Parathyroid adenoma (tissue), 2 donors: ENCODE measurements at regions not wholly inside any gene's neighbourhood (a gene's known extent, or its start where the extent isn't known, plus 50 kb on each side); places are given as distances from the start of the nearest gene placed in this dataset.

Source experiments
- H2AFZ ChIP-seq: fragments of 300-600 bp; sonication (generic); one replicate; pipeline ENCODE4 v1.7.0; 2017; ENCODE audit warnings: antibody characterized with exemption, mild to moderate bottlenecking
- H3K27ac ChIP-seq: fragments of 300-600 bp; sonication (generic); one replicate; pipeline ENCODE4 v1.7.0; 2017
- H3K27me3 ChIP-seq: fragments of 300-600 bp; sonication (generic); one replicate; pipeline ENCODE4 v1.7.0; 2017; ENCODE audit warnings: low read length; ENCODE audit not compliant: control insufficient read depth, insufficient read depth
- H3K36me3 ChIP-seq: fragments of 300-600 bp; sonication (generic); one replicate; pipeline ENCODE4 v1.7.0; 2017; ENCODE audit warnings: low read length; ENCODE audit not compliant: control insufficient read depth, insufficient read depth
- H3K4me1 ChIP-seq: fragments of 300-600 bp; sonication (generic); one replicate; pipeline ENCODE4 v1.7.0; 2017; ENCODE audit warnings: control low read depth
- H3K4me2 ChIP-seq: fragments of 300-600 bp; sonication (generic); one replicate; pipeline ENCODE4 v1.7.0; 2017; ENCODE audit warnings: low read length
- H3K4me3 ChIP-seq: fragments of 300-600 bp; sonication (generic); one replicate; pipeline ENCODE4 v1.7.0; 2017; ENCODE audit warnings: low read depth, low read length
- H3K79me2 ChIP-seq: fragments of 300-600 bp; sonication (generic); one replicate; pipeline ENCODE4 v1.7.0; 2017; ENCODE audit warnings: control low read depth
- H3K9ac ChIP-seq: fragments of 300-600 bp; sonication (generic); one replicate; pipeline ENCODE4 v1.7.0; 2017; ENCODE audit warnings: mild to moderate bottlenecking
- H3K9me3 ChIP-seq: fragments of 300-600 bp; sonication (generic); one replicate; pipeline ENCODE4 v1.7.0; 2017; ENCODE audit warnings: low read length; ENCODE audit not compliant: control insufficient read depth
- TF ChIP-seq, protein P1 (sequence below): fragments of 300-600 bp; sonication (generic); IDR thresholded peaks from one replicate; pipeline ENCODE4 v1.7.0; 2017; ENCODE audit warnings: antibody characterized with exemption, mild to moderate bottlenecking
- donor health status: primary hyperparathyroidism.

DNA sequence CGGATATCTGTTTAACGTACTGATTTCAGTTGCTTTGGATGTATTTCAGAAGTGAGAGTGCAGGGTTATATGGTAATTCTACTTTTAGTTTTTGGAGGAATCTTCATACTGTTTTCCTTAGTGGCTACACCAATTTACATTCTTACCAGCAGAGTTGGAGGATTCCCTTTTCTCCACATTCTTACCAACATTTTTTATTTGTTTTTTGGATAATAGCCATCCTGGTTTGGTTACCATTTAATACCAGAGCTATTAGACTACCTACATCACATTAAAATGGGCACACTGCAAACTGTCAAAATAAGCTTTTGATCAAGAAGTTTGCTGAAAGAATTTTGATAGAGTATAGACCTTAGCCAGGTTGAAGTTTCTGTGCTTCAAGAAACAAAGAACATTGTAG lies 217.2 kb upstream of the CFAP20DC start:
- no peak overlapping the region for H2AFZ ChIP-seq
- no peak overlapping the region for H3K4me2 ChIP-seq

DNA sequence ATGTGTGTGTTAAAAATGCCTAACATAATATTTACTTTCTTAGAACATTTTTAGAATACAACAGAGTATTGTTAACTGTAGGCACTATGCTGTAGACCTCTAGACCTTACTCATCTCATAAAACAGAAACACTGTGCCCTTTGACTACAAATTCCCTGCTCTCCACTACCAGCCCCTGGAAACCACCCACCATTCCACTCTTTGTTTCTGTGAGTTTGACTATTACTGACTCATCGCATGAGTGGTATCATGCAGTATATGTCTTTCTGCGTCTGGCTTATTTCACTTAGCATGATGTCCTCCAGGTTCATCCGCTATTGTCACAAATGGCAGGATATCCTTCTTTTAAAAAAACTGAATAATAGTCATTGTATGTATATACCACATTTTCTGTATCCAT lies 216.7 kb upstream of the CFAP20DC start:
- no peaks in the 10 kb centered on the region for H3K27me3 ChIP-seq
- H3K4me2 ChIP-seq, result no peak overlapping the region
- H3K9me3 ChIP-seq, result no peaks in the 10 kb centered on the region
- H3K4me3 ChIP-seq, result no peak overlapping the region
- no peaks in the 10 kb centered on the region for H3K36me3 ChIP-seq
- no peaks in the 10 kb centered on the region for H3K4me1 ChIP-seq
- H3K9ac ChIP-seq, result no peak overlapping the region
- H2AFZ ChIP-seq, result no peak overlapping the region
- TF ChIP-seq, protein P1, sequence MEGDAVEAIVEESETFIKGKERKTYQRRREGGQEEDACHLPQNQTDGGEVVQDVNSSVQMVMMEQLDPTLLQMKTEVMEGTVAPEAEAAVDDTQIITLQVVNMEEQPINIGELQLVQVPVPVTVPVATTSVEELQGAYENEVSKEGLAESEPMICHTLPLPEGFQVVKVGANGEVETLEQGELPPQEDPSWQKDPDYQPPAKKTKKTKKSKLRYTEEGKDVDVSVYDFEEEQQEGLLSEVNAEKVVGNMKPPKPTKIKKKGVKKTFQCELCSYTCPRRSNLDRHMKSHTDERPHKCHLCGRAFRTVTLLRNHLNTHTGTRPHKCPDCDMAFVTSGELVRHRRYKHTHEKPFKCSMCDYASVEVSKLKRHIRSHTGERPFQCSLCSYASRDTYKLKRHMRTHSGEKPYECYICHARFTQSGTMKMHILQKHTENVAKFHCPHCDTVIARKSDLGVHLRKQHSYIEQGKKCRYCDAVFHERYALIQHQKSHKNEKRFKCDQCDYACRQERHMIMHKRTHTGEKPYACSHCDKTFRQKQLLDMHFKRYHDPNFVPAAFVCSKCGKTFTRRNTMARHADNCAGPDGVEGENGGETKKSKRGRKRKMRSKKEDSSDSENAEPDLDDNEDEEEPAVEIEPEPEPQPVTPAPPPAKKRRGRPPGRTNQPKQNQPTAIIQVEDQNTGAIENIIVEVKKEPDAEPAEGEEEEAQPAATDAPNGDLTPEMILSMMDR, result no peak
- no peaks in the 10 kb centered on the region for H3K79me2 ChIP-seq
- H3K27ac ChIP-seq, result no peak overlapping the region

More for the DNA sequence above, 217.2 kb upstream of the CFAP20DC start:
- Histone ChIP-seq H3K9ac (no peak overlapping the region), H3K27me3 (no peaks in the 10 kb centered on the region), H3K9me3 (no peaks in the 10 kb centered on the region), H3K4me3 (no peak overlapping the region), H3K27ac (no peak overlapping the region), H3K4me1 (no peaks in the 10 kb centered on the region), H3K36me3 (no peaks in the 10 kb centered on the region), H3K79me2 (no peaks in the 10 kb centered on the region)
- TF ChIP-seq, protein P1, result no peak

DNA sequence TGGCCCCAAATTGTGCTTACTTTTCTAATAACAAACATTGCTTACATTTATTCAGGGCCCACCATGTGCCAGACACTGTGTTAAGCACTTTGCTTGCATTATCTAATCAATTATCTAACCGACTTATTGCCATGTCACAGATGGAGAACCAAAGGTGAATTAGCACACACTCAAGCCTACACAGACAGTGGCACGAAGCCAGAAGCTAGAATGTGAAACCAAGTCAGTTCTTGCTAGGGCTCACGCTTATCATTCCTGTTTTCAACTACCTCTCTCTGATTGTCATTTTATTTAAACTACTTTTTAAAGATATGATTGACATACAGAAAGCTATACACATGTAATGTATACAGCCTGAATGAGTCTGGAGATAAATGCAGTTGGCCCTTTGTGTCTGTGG lies 215.7 kb upstream of the CFAP20DC start:
- Histone ChIP-seq H3K27me3 (no peaks in the 10 kb centered on the region), H3K4me1 (no peaks in the 10 kb centered on the region), H3K79me2 (no peaks in the 10 kb centered on the region), H2AFZ (no peak overlapping the region), H3K9ac (no peak overlapping the region), H3K36me3 (no peaks in the 10 kb centered on the region), H3K4me2 (no peak overlapping the region), H3K27ac (no peak overlapping the region), H3K9me3 (no peaks in the 10 kb centered on the region), H3K4me3 (no peak overlapping the region)
- TF ChIP-seq, protein P1, result no peak

DNA sequence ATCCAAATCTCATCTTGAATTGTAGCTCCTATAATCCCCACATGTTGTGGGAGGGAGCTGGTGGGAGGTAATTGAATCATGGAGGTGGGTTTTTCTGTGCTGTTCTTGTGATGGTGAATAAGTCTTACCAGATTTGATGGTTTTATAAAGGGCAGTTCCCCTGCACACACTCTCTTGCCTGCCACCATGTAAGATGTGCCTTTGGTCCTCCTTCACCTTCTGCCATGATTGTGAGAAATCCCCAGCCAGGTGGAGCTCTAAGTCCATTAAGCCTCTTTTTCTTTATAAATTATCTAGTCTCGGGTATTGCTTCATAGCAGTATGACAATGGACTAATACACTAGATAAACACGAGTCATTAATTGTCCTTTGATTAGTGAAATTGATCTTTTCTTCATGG lies 214.5 kb upstream of the CFAP20DC start:
- TF ChIP-seq, protein P1, result no peak
- Histone ChIP-seq H3K36me3 (no peaks in the 10 kb centered on the region), H3K4me1 (no peaks in the 10 kb centered on the region), H3K79me2 (no peaks in the 10 kb centered on the region), H2AFZ (no peak overlapping the region), H3K27me3 (no peaks in the 10 kb centered on the region), H3K4me3 (no peak overlapping the region), H3K9ac (no peak overlapping the region), H3K4me2 (no peak overlapping the region), H3K27ac (no peak overlapping the region), H3K9me3 (no peaks in the 10 kb centered on the region)

DNA sequence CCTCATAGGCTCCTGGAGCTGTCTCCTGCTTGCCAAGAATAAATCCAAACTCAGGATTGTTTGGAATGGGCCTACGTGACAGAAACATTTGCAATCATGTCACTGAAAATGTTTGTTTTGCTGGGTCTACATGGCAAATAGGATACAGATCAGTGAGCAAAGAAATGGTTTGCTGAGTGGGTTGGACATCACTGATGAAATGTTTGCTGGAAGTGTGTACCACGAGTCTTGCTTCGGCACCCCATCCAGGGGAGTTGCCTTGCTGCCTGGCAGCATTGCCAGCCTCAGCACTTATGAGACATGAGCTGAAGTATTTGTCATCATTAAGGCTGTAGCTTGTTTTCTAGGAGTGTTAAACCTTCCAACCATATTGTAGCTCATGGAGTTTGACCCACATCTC lies 213.3 kb upstream of the CFAP20DC start:
- H3K4me2 ChIP-seq, result no peak overlapping the region
- H3K36me3 ChIP-seq, result no peaks in the 10 kb centered on the region
- TF ChIP-seq, protein P1, result no peak
- no peaks in the 10 kb centered on the region for H3K79me2 ChIP-seq
- H3K9ac ChIP-seq, result no peak overlapping the region
- H3K9me3 ChIP-seq, result no peaks in the 10 kb centered on the region
- H2AFZ ChIP-seq, result no peak overlapping the region
- H3K4me3 ChIP-seq, result no peak overlapping the region
- H3K27ac ChIP-seq, result no peak overlapping the region
- H3K27me3 ChIP-seq, result no peaks in the 10 kb centered on the region
- no peaks in the 10 kb centered on the region for H3K4me1 ChIP-seq
